Endothelial cell of umbilical vein (primary cell): ENCODE measurements at regions not wholly inside any gene's neighbourhood (a gene's known extent, or its start where the extent isn't known, plus 50 kb on each side); places are given as distances from the start of the nearest gene placed in this dataset.

Experiments used
- BruUV-seq: library from RNA; stranded (reverse); fragments of 400-500 nt; replicated peaks from 2 replicates; lab custom pipeline; 2021; lab: Mats Ljungman, UMichigan
- CTCF ChIA-PET: fragments of 300-600, 350-600 bp; sonication (Branson Sonifier 250); formaldehyde crosslinking; loops from one replicate; lab custom pipeline; 2021; ENCODE audit warnings: antibody characterized with exemption, inconsistent platforms; lab: Charles Lee
- POLR2A ChIA-PET: fragments of 300-600, 350-600 bp; sonication (Branson Sonifier 250); formaldehyde crosslinking; loops from one replicate; lab custom pipeline; 2021; ENCODE audit warnings: antibody characterized with exemption, inconsistent platforms; lab: Charles Lee
- DNase-seq: peaks from one replicate; pipeline ENCODE4 v3.0.0-alpha.2; 2011; ENCODE audit warnings: low read depth, low spot score
- FAIRE-seq: peaks from 2 replicates; lab custom pipeline; 2011; peaks lifted over from hg19 to GRCh38; lab: Jason Lieb, UNC
- H2AFZ ChIP-seq: 2 replicates; pipeline ENCODE4 v1.6.0; 2012; ENCODE audit warnings: low read depth, low read length, control low read depth, inconsistent platforms
- H3K27ac ChIP-seq: 2 replicates; pipeline ENCODE4 v1.5.1; 2011; ENCODE audit warnings: low read depth, mild to moderate bottlenecking, control low read depth, low read length, moderate library complexity; ENCODE audit not compliant: insufficient read depth
- H3K27me3 ChIP-seq, 2 experiments: 2 replicates each; pipeline versions ENCODE4 v1.6.0 to v1.6.1; 2011; ENCODE audit warnings: low read length in 2 of 2, mixed read lengths in 1 of 2; ENCODE audit not compliant: control insufficient read depth in 2 of 2, insufficient read depth in 2 of 2
- H3K36me3 ChIP-seq, 2 experiments: 2 replicates in 1 of 2; 3 replicates in 1 of 2; pipeline ENCODE4 v1.5.1; 2011; ENCODE audit warnings: low read length in 2 of 2, mild to moderate bottlenecking in 1 of 2, moderate library complexity in 1 of 2; ENCODE audit not compliant: control insufficient read depth in 2 of 2, insufficient read depth in 2 of 2; ENCODE audit errors: extremely low read depth in 1 of 2
- H3K4me1 ChIP-seq: 3 replicates; pipeline ENCODE4 v1.5.1; 2011; ENCODE audit warnings: mild to moderate bottlenecking, low read length; ENCODE audit not compliant: control insufficient read depth, insufficient read depth; ENCODE audit errors: extremely low read depth
- H3K4me2 ChIP-seq: 2 replicates; pipeline ENCODE4 v1.6.1; 2011; ENCODE audit warnings: low read length, control low read depth, mixed read lengths; ENCODE audit not compliant: insufficient read depth
- H3K4me3 ChIP-seq, 3 experiments: fragments of 200-600 bp in 1 of 3; sonication (generic), shearing (Covaris generic) in 1 of 3; replicated peaks in 1 of 3; 2 replicates each; pipeline ENCODE4 v1.5.1; 2011 to 2016; ENCODE audit warnings: control low read depth in 3 of 3, low read length in 3 of 3, mild to moderate bottlenecking in 2 of 3, inconsistent platforms in 1 of 3, low read depth in 1 of 3, moderate library complexity in 1 of 3; ENCODE audit not compliant: insufficient read depth in 1 of 3
- H3K79me2 ChIP-seq: 2 replicates; pipeline ENCODE4 v1.6.0; 2012; ENCODE audit warnings: low read length, inconsistent platforms; ENCODE audit not compliant: control insufficient read depth, insufficient read depth
- H3K9ac ChIP-seq: replicated peaks from 2 replicates; pipeline ENCODE3; 2011; ENCODE audit warnings: low read length, control low read depth; ENCODE audit not compliant: insufficient read depth; ENCODE audit errors: extremely low read depth
- H3K9me1 ChIP-seq: replicated peaks from 3 replicates; pipeline ENCODE4 v1.6.0; 2011; ENCODE audit warnings: mild to moderate bottlenecking, low read length; ENCODE audit not compliant: control insufficient read depth, insufficient read depth; ENCODE audit errors: extremely low read depth
- H3K9me3 ChIP-seq: replicated peaks from 2 replicates; pipeline ENCODE4 v1.5.1; 2012; ENCODE audit warnings: low read length, inconsistent platforms; ENCODE audit not compliant: control insufficient read depth, insufficient read depth
- H4K20me1 ChIP-seq: replicated peaks from 2 replicates; pipeline ENCODE3; 2011; ENCODE audit warnings: mild to moderate bottlenecking, low read length; ENCODE audit not compliant: control insufficient read depth, insufficient read depth; ENCODE audit errors: extremely low read depth
- EZH2 ChIP-seq: IDR thresholded peaks from 2 replicates; pipeline ENCODE4 v1.6.1; 2012; ENCODE audit warnings: borderline replicate concordance, low read depth, mild to moderate bottlenecking, moderate library complexity, low read length, inconsistent platforms; ENCODE audit not compliant: severe bottlenecking
- GATA2 ChIP-seq: IDR thresholded peaks from 2 replicates; pipeline ENCODE4 v1.7.0; 2011; ENCODE audit warnings: low read depth, mild to moderate bottlenecking, moderate library complexity, mixed read lengths, low read length; ENCODE audit not compliant: insufficient read length, insufficient read depth
- JUN ChIP-seq: IDR thresholded peaks from 2 replicates; pipeline ENCODE4 v1.6.1; 2011; ENCODE audit warnings: borderline replicate concordance, low read depth; ENCODE audit not compliant: insufficient read length, insufficient read depth
- MYC ChIP-seq: IDR thresholded peaks from one replicate; pipeline ENCODE4 v1.6.1; 2011; ENCODE audit warnings: mild to moderate bottlenecking, low read depth, low read length
- POLR2A ChIP-seq: IDR thresholded peaks from 2 replicates; pipeline ENCODE4 v1.6.1; 2012; ENCODE audit warnings: low read depth, mild to moderate bottlenecking, control low read depth, low read length
- POLR2AphosphoS5 ChIP-seq: IDR thresholded peaks from 2 replicates; pipeline ENCODE4 v1.6.1; 2012; ENCODE audit warnings: low read depth, mild to moderate bottlenecking, control low read depth, low read length, moderate library complexity; ENCODE audit not compliant: insufficient read depth
- dilution Hi-C: fragments of 300-500 bp; cut with MboI; formaldehyde crosslinking; loops from one replicate; pipeline ENCODE4 v1.15.0; 2019; ENCODE audit warnings: low sequenced_read_pairs; ENCODE audit not compliant: extremely low pct_ligation_motif_present
- intact Hi-C: fragments of 100-400 bp; cut with micrococcal nuclease; formaldehyde crosslinking; loops from one replicate; pipeline ENCODE4 v1.10.0; 2022
- TF ChIP-seq, protein P1 (sequence below): IDR thresholded peaks from 2 replicates; pipeline ENCODE4 v1.6.1; 2011; ENCODE audit not compliant: insufficient read depth, insufficient read length
- TF ChIP-seq, protein P2 (sequence below), 2 donors: IDR thresholded peaks; 1 replicate in 1 of 2; 2 replicates in 1 of 2; pipeline ENCODE4 v1.5.1; 2011; ENCODE audit warnings: low read length in 2 of 2, mild to moderate bottlenecking in 2 of 2, moderate library complexity in 2 of 2, control low read depth in 1 of 2, inconsistent platforms in 1 of 2, low read depth in 1 of 2; ENCODE audit not compliant: insufficient read depth in 1 of 2; ENCODE audit errors: extremely low read depth in 1 of 2

DNA sequence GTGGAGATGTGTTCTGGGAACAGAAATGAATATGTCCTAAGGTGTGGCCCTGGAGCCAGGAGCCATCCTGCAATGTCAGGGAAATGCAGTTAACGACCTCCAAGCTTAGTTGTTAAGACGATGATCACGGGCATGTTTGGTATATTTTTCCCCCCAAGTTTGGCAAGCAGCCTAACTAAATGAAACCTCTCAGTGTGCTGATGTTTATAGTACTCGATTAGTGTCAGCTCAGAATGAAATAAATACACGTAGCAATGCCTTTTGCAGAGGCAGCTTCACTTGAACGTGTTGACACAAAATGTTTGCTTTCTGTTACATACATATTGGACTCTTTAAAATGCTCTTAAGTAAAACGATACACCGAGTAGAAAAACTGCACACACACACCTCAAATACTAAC lies 76.2 kb upstream of the OLIG3 start:
- ChIA-PET POLR2A (no interaction called here), CTCF (interaction anchor here (1.2 to 2.1 kb wide), 2 partner anchors 9 to 18 kb away, joined by 4 to 8 read pairs; no protein-coding TSS in a partner anchor)
- Histone ChIP-seq H3K36me3 (no peaks in the 10 kb centered on the region), H3K9me3 (no peaks in the 10 kb centered on the region), H3K4me3 (no peak overlapping the region), H3K9me1 (no peaks in the 10 kb centered on the region), H3K9ac (no peak overlapping the region), H3K4me2 (no peak overlapping the region), H3K79me2 (no peaks in the 10 kb centered on the region), H4K20me1 (no peaks in the 10 kb centered on the region), H3K27ac (no peak overlapping the region), H3K27me3 (peaks cover 0 to 2% of the 10 kb centered on the region in 2 experiments), H3K4me1 (no peaks in the 10 kb centered on the region), H2AFZ (no peak overlapping the region)
- DNase-seq (no peak), FAIRE-seq (no peak)
- intact Hi-C loops: no loop called here
- TF ChIP-seq, protein P1, sequence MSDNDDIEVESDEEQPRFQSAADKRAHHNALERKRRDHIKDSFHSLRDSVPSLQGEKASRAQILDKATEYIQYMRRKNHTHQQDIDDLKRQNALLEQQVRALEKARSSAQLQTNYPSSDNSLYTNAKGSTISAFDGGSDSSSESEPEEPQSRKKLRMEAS: no peak
- TF ChIP-seq EZH2 (no peak), POLR2AphosphoS5 (no peak), GATA2 (no peak), JUN (no peak), POLR2A (no peak), MYC (no peak)
- TF ChIP-seq, protein P2, sequence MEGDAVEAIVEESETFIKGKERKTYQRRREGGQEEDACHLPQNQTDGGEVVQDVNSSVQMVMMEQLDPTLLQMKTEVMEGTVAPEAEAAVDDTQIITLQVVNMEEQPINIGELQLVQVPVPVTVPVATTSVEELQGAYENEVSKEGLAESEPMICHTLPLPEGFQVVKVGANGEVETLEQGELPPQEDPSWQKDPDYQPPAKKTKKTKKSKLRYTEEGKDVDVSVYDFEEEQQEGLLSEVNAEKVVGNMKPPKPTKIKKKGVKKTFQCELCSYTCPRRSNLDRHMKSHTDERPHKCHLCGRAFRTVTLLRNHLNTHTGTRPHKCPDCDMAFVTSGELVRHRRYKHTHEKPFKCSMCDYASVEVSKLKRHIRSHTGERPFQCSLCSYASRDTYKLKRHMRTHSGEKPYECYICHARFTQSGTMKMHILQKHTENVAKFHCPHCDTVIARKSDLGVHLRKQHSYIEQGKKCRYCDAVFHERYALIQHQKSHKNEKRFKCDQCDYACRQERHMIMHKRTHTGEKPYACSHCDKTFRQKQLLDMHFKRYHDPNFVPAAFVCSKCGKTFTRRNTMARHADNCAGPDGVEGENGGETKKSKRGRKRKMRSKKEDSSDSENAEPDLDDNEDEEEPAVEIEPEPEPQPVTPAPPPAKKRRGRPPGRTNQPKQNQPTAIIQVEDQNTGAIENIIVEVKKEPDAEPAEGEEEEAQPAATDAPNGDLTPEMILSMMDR (IDR thresholded peaks at IDR 0.05; ENCODE audit: extremely low read depth in 1 of 2, insufficient read depth in 1 of 2, low read depth in 1 of 2, low read length in 2 of 2): no peak
- dilution Hi-C loops: no loop called here
- BruUV-seq: no TSS peak
